Islet of Langerhans (tissue), 1 donor: ENCODE measurements at regions not wholly inside any gene's neighbourhood (a gene's known extent, or its start where the extent isn't known, plus 50 kb on each side); places are given as distances from the start of the nearest gene placed in this dataset.
A peak's percentile ranks its signal among the peaks of the same experiment; 100 is the strongest.

Experiments
- FAIRE-seq: peaks from one replicate; lab custom pipeline; 2011; peaks lifted over from hg19 to GRCh38; lab: Jason Lieb, UNC

- no peak for FAIRE-seq
Measured at GRCh38 chr17:33352526-33352925, 59.4 kb upstream of the ASIC2 start.

GRCh38 chr17:33356266-33356665, 63.2 kb upstream of the ASIC2 start:
- no peak for FAIRE-seq

- no peak for FAIRE-seq
Measured at GRCh38 chr17:33363475-33363874, 70.4 kb upstream of the ASIC2 start.

- no peak for FAIRE-seq
Measured at GRCh38 chr17:33366960-33367359, 73.9 kb upstream of the ASIC2 start.

GRCh38 chr17:33369149-33369548, 76.1 kb upstream of the ASIC2 start:
- FAIRE-seq = no peak

GRCh38 chr17:33369876-33370275, 76.8 kb upstream of the ASIC2 start:
- no peak for FAIRE-seq

GRCh38 chr17:33370401-33370800, 77.3 kb upstream of the ASIC2 start:
- no peak for FAIRE-seq

- no peak for FAIRE-seq
Measured at GRCh38 chr17:33371377-33371776, 78.3 kb upstream of the ASIC2 start.

GRCh38 chr17:33373273-33373672, 80.2 kb upstream of the ASIC2 start:
- no peak for FAIRE-seq

GRCh38 chr17:33375103-33375502, 82.0 kb upstream of the ASIC2 start:
- FAIRE-seq = no peak

GRCh38 chr17:33375783-33376182, 82.7 kb upstream of the ASIC2 start:
- no peak for FAIRE-seq

GRCh38 chr17:33377837-33378595, 84.9 kb upstream of the ASIC2 start:
- no peak for FAIRE-seq

GRCh38 chr17:33381201-33381600, 88.1 kb upstream of the ASIC2 start:
- FAIRE-seq = no peak

GRCh38 chr17:33383488-33384023, 90.5 kb upstream of the ASIC2 start:
- no peak for FAIRE-seq

- no peak for FAIRE-seq
Measured at GRCh38 chr17:33385133-33385532, 92.0 kb upstream of the ASIC2 start.

- FAIRE-seq = no peak
Measured at GRCh38 chr17:33385713-33386112, 92.6 kb upstream of the ASIC2 start.

- FAIRE-seq = no peak
Measured at GRCh38 chr17:33387406-33387805, 94.3 kb upstream of the ASIC2 start.

- peak; percentile 51 for FAIRE-seq
Measured at GRCh38 chr17:33389504-33390135, 96.5 kb upstream of the ASIC2 start.

- FAIRE-seq = no peak
Measured at GRCh38 chr17:33390479-33391176, 97.5 kb upstream of the ASIC2 start.

GRCh38 chr17:33396818-33397217, 103.7 kb upstream of the ASIC2 start:
- FAIRE-seq = no peak

GRCh38 chr17:33398386-33398785, 105.3 kb upstream of the ASIC2 start:
- FAIRE-seq = no peak

GRCh38 chr17:33401249-33401648, 108.2 kb upstream of the ASIC2 start:
- FAIRE-seq = no peak

- no peak for FAIRE-seq
Measured at GRCh38 chr17:33403194-33403593, 110.1 kb upstream of the ASIC2 start.
